ENCODE measurements at regions not wholly inside any gene's neighbourhood (a gene's known extent, or its start where the extent isn't known, plus 50 kb on each side); places are given as distances from the start of the nearest gene placed in this dataset.
"Not testable (repeated sequence)": the region's sequence is repeated elsewhere in the genome, so short reads cannot be mapped to it uniquely, and the experiment has no call there.

DNA sequence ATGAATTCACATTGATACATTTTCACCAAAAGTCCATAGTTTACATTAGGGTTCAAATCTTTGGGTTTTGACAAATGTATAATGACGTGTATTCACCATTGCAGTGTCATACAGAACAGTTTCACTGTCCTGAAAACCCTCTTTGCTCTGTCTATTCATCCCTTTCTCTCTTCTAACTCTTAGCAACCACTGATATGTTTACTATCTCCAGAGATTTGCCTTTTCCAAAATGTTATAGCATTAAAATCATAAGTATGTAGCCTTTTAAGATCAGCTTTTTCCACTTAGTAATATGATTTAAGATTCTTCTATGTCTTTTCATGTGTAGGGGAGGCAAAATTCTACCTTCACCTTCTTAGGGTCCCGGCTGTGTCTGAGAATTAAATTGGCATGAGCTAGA, 203.8 kb downstream of the TPRG1 start:
- no peak for DNase-seq

DNA sequence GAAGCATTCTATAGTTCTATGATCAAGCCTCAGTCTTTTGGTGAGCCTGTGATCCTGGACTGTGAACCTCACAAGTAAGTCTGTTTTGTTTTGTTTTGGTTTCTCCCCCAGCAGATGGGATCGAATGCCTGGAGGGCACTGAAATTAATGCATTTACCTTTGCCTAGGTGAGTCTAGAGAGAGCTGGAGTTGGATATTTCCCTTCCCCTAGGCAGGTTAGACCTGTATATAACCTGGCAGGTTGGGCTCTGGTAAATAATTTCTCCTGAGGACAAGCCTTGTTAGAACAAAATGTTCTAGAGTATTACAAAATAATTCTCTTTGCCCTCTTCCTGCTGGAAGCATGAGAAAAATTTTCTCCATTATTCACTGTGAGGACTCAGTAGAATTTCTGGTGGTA, 211.9 kb downstream of the TPRG1 start:
- no peak for DNase-seq

DNA sequence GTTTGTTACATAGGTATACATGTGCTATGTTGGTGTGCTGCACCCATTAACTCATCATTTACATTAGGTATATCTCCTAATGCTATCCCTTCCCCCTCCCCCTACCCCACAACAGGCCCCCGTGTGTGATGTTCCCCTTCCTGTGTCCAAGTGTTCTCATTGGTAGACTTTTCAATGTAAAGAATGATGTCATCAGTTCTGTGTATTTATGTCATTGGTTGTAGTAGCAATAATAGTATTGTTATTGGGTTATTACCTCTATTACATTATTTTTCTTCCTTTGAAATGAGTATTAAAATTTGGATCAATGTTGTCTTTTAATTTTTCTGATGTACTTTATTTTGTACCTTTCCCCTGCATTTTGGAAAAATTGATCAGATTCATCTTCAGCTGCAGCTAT, 214.1 kb downstream of the TPRG1 start:
- not testable (repeated sequence) for DNase-seq

DNA sequence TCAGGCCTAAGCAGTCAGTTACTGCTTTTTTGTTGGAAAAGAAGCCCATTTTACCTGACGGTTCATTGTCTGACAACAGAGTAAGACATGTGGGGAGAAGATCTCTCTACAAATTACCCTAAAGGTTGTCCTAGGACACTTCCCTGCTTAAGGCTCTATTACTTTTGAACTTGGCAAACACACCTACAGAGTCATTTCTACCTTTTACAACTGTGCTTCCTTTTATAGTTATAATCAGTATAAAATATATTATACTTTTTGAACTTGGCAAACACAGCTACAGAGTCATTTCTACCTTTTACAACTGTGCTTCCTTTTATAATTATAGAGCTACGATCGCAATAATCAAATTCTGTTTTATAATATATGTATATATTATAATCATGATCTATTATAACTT, 215.0 kb downstream of the TPRG1 start:
- no peak for DNase-seq

DNA sequence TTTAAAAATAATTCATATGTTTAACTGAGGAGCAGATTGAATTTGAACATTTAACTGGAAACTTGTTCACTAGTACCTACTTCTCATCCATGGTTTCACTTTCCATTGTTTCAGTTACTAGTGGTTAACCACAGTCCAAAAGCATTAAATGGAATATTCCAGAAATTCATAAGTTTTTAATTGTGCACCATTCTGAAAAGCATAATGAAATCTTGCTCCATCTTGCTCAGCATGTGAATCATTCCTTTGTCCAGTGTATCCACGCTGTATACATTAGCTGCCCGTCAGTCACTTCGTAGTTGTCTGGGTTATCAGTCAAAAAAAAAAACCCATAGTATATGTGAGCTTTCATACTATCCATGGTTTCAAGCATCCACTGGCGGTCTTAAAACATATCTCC, 217.6 kb downstream of the TPRG1 start:
- no peak for DNase-seq

DNA sequence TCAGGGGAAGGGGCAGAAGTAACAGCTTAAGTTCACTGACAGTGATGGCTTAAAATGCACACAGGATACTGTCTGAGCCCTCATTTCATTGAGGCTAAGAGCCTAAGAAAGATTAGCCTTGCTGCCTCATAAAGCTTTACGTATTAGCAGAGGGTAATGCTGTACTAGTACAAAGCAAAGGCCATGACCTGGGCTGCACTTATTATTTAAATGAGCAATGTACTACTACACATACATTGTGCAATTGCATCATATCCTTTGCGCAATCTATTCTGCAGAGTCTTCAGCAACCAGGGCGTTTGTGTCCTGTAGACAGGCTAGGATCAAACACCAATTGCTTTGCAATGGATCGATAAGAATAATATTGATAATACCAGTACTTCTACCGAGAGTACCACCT, 221.8 kb downstream of the TPRG1 start:
- peak; percentile 9 for DNase-seq

DNA sequence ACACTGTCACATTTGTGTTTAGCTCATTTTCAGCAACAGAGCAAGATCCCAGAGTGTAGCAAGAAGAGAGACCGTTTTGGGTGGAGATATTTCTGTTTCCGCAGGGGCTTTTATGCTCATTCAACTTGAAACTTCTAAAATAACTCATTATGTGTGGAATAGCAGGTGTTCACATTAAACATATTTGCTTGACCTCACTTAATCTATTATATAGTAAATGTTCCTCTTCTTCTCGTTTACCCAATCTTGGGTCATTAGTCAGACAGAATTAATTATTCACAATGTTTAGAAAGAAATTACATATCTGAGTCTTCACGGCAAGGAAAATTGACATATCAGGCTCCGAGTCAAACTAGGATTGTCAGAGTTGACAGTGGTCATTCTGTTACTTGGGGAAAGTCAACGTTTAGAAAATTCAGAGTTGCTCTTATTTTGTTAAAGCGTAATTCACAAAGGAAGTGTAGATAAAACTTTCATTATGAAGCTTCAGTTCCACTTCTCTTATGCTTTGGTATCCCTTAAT, 222.9 kb downstream of the TPRG1 start:
- no peak for DNase-seq

DNA sequence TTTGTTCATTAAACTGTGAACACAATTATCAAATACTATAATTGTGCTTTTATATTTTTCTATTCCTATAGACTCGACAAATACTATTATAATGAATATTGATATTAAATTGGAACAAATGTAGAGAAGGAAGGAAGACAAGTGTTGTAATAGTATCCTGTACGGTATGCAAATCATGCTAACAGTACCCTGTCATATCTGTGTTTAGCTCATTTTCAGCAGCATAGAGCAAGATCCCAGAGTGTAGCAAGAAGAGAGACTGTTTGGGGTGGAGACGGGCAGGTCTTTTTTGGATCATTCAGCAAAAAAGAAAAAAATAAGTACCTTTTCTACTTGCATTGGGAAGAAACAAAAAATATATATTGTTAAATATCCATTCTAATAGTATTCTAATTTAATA, 224.1 kb downstream of the TPRG1 start:
- no peak for DNase-seq

DNA sequence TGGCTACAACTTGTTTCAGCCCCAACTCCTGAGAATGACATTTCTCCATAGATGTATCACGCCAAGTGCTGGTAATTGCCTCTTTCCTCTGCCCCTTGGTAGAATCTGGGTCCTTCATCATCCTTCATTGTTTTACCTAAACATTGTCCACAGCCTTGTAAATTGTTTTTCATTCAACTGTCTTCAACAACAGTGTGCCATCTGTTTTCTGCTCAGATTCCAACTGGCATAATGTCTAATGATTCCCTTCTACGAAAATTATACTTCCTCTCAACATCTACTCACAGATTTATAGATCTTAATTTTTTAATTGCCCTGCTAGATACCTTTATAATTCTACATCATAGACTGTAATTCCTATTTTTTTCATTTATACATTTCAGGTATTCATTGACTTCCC, 226.9 kb downstream of the TPRG1 start:
- DNase-seq = no peak

DNA sequence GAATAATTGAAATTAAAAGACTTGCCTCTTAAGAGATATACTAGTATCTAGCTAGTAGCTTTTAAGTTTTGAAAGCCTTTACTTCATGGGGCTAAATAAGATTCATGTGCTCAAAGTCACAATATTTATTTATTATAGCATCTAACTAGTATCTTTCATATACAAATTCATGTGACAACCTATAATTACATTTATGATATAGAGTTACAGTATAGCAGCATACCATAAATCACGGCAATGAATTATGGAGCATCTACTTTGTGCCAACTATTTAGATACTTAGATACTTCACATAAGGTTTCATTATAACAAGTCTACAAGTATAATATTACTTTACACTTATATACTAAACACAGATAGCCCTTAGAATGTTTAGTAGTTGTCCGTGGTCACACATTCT, 229.4 kb downstream of the TPRG1 start:
- DNase-seq = no peak

DNA sequence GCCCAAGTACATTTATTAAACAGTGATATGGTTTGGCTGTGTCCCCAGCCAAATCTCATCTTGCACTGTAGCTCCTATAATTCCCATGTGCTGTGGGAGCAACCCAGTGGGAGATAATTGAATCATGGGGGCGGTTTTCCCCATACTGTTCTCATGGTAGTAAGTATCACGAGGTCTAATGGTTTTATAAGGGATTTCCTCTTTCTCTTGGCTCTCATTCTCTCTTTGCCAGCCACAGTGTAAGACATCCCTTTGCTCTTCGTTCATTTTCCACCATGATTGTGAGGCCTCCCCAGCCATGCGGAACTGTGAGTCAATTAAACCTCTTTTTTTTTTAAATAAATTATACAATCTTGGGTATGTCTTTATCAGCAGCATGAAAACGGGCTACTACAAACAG, 228.0 kb upstream of the TP63 start:
- no peak for DNase-seq

DNA sequence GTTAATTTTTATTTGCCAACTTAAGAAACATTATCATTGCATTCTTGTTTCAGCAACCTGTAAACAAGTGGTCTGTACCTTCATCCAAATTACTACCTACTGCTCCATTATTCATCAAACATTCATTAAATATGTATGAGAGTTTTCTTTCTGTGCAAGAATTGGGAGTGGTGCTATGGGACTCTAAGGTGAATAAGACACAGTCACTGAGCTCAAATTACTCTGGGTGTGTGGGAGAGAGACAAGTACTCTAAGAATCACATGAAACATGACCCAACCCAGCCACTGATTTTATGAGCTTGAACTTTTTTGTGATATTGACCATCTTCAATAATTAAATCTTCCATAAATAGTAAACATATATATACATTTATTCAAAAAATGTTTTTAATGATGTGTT, 227.2 kb upstream of the TP63 start:
- no peak for DNase-seq

DNA sequence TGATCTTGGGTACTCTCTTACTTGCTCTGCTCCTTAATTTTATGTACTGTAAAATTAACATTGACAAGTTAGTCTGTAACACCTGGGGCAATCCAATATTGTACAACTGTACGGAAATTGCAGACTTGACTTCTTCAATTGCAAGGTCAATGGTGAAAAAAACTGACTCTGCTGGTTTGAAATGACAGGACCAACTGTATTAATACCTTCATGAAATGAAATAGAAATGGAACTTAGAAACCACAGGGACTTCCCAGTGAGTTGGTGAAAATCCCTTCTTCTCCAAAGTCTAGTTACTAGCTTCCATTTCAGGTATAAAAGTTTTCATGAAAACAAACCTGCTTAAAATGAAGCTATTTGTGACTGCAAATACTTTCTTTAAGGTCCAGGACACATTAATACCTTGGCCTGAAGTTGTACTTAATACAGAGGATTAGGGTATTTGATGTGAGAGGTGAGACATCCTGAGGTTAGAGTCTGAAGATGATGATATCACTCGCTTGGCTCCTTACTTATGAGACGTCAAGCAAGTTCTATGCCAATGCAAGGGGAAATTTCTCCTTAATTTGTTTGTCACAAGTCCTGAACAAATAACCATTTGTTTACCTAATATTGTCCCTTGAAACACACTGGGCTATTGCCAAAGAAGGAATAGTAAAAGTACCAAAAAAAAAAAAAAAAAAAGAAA, 226.2 kb upstream of the TP63 start:
- DNase-seq = no peak

DNA sequence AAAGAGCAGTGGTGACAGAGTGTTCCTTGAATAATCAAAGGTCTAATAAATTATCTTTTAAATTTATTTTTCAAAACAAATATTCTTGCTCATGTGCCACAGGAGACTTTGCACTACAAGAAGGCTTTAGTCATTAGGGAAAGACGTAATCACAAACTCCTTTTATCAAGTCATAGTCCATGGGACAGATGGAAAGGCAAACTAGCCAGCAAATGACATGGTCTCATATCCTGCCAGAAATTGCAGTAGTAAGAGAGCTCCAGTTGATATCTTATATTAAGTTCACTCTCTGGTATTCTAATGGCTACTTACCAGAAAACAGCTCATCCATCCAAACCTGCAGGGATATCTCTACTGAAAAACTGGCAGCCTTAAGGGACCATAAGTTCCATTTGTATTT, 225.0 kb upstream of the TP63 start:
- DNase-seq = no peak

DNA sequence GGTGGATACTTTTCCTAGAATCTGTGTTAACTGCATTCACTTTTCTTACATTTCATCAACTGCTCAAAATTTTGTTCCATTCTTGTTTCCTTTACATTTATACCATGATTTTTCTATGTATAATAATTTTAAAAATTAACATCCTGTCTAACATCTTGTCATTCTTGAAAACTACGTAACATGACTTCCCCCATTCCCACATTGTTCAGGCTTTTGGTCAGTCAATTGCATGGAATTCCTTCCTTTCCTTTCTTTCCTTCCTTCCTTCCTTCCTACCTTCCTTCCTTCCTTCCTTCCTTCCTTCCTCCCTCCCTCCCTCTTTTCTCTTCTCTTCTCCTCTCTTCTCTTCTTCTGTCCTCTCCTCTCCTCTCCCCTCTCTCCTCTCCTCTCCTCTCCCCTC, 220.7 kb upstream of the TP63 start:
- no peak for DNase-seq

DNA sequence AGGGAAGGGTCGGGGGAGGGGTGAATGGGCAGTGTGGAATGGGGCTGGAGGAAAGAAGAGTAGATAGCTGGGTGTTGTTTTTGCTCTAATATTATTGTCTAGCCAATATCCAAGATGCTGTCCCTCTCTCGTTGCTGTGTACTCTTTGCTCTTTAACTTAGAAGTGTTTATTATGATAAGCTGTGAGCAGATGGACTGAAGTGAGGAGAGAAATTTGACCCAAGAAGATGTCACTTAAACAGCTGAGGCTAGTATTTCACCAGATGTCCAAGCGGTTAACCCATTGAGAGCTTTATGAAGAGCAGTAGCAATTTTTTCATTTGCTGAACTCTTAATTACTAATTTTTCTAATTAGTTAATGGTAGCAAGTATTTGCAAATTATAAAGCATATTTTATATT, 212.2 kb upstream of the TP63 start:
- DNase-seq = no peak

DNA sequence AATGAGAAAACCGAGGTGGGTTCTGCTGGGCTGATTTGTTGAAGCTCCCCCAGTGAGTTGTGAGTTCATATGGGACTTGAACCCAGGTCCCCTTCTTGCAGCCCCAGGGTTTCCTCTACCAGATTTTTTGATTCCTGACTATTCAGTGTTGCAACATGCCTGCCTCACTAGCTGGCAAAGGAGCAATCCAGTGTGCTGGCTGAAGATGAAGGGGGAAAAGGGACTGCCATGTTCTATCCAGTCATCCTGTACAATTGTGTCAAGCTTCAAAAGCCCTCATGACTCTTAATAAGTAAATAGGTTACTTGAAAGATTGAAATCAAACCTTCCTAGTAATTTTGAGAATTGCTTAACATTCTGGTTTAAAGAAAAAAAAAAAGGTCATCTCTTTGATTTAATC, 211.5 kb upstream of the TP63 start:
- DNase-seq = no peak

DNA sequence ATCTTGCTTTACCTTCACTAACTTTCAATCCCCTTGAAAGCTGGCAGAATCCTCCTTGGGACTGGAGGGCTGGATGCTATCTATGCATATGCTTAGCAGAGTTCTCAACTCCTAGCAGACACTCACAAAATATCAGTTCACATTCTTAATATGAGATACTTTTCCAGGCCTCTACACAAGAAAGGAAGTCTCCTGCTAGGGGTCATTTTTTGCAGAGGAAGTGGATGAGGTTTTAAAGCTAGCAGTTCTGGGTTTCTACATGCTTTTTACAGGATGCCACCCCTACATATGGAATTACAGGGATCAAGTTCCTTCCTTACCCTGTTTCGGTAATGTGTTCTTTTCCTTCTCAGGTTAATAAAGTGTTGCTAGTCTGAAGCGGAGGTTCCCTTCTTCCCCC, 206.3 kb upstream of the TP63 start:
- no peak for DNase-seq

DNA sequence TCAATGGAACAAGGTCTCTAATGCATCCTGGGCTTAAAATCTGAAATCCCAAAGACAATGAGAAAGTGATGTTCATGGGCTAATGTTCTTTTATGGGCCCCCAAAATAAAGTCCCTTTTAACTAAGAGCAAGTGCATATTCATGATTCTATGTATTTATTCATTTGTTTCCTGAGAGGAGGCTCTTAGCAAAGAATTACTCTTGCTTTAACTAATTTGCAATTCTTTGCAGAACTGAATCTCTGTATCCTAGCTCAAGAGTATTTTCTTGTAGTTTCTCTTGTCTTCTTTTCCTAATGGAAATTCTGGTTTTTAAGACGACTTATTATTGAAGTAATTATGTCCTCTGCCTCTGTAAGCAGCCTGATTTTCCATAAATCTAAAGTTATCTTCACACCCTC, 202.2 kb upstream of the TP63 start:
- no peak for DNase-seq

DNA sequence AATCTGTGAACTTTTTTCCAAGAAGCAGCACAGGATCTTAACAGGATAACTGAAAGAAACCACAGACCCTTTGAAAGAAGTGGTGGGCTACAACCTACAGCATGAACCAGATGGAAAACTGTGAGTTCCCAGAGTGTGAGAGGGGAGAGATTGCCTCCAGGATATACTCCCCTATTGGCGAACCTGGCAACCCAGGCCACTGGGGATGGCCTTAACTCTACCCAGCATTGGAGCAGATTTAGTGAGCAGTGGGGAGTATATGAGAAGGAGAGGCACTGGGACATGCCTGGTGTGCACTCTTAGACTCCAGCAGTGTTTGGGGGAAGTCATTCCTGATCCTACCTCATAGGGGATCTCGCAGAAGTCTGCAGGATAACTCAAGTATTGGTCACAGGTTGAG, 201.0 kb upstream of the TP63 start:
- no peak for DNase-seq

DNA sequence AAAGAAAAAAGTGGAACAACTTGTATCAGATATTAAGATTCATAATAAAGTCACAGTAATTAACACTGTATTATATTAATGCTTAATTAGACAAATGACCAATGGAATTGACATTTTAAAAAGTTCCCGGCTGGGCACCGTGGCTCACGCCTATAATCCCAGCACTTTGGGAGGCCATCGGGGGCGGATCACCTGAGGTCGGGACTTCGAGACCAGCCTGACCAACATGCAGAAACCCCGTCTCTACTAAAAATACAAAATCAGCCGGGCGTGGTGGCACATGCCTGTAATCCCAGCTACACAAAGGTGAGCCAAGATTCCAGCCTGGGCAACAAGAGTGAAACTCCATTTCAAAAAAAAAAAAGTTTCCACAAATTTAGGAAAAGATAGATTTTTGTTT, 188.9 kb upstream of the TP63 start:
- not testable (repeated sequence) for DNase-seq

DNA sequence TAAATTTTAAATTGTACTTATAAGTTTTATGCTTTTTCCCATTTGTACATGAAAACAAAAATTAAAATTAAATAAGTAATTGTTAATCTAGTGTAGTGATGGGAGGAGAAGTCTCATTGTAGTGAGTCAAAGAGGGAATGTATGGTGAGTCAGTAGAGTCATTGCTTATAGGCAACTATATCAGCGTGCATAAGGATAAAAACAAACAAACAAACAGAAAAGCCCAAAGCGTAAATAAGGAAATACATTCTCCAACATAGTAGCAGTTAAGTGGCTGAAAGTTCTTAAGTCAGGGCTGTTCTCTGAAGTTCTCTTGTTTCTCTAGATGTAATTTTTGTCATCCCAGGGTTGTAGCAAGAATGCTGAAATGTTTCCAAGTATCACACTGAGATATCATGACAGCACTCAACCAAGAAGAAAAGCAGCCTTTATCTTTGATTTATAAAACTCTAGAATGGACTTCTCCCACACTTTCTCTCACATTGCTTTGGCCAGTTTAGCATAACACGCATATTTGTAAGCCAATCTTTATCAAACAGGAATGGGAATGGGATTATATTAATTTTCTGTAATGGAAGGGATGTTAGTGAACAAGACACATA, 184.1 kb upstream of the TP63 start:
- DNase-seq = no peak

DNA sequence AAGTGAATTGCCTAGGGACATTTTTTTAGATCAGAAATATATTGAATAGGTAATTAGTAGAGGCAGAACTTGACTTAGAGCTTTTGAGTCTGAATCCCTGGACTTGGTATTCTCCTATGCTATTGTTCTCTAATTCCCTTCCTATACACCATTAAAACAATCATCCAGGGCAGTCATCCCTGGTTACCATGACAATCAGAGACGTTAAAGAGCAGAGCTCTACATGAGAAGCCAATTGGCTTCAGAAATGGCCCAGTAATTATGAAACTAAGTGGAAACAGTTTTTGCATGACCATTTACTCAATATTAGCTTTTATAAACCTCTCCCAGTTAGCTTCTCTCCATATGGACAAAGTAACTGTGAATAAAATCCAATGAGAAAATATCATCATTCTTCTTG, 182.1 kb upstream of the TP63 start:
- DNase-seq = no peak

DNA sequence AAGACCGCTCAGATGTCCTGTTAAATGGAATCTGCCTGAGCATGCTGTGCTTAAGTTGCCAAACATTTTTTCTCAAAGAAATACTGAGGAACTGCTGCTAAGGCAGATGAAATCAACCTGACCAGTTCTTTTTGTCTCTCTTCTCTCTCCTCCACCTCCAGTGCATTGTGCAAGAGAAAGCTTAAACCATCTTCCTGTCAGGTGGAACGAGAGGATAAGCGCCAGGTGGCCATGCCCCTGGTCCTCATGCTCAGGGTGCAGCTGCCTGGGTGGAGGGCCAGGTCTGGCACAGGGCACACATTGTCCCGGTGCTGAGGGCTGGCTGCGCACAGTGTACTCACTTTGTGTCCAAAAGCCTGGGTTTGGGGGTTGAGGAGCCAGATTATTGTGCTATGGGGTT, 176.2 kb upstream of the TP63 start:
- no peak for DNase-seq

Data from EL (cell line).